Suprapubic skin (tissue), 4 donors: ENCODE measurements at regions not wholly inside any gene's neighbourhood (a gene's known extent, or its start where the extent isn't known, plus 50 kb on each side); places are given as distances from the start of the nearest gene placed in this dataset.

Experiments used
- DNase-seq, 2 donors: peaks; one replicate each; pipeline ENCODE4 v3.0.0-alpha.2; 2019; ENCODE audit warnings: low spot score in 2 of 2
- H3K27ac ChIP-seq: fragments of 200-600 bp; sonication (generic); one replicate; pipeline ENCODE4 v1.5.1; 2019
- H3K27me3 ChIP-seq: fragments of 200-600 bp; sonication (generic); one replicate; pipeline ENCODE4 v1.5.1; 2019
- H3K36me3 ChIP-seq: fragments of 200-600 bp; sonication (generic); one replicate; pipeline ENCODE4 v1.5.1; 2019
- H3K4me1 ChIP-seq: fragments of 200-600 bp; sonication (generic); one replicate; pipeline ENCODE4 v1.5.1; 2019
- H3K4me3 ChIP-seq: fragments of 200-600 bp; sonication (generic); one replicate; pipeline ENCODE4 v1.5.1; 2019; ENCODE audit warnings: mild to moderate bottlenecking
- H3K9me3 ChIP-seq: fragments of 200-600 bp; sonication (generic); one replicate; pipeline ENCODE4 v1.5.1; 2019
- CTCF ChIP-seq, 2 donors: fragments of 200-600 bp in 1 of 2; fragments of 450-650 bp in 1 of 2; sonication (generic) in 1 of 2; IDR thresholded peaks; one replicate each; pipeline ENCODE4 v1.5.1; 2016 to 2019; ENCODE audit warnings: antibody characterized with exemption in 2 of 2, mild to moderate bottlenecking in 1 of 2, moderate library complexity in 1 of 2
- EP300 ChIP-seq: sonication (generic); formaldehyde crosslinking; IDR thresholded peaks from one replicate; pipeline ENCODE4 v1.6.1; 2017; ENCODE audit warnings: antibody characterized with exemption
- POLR2A ChIP-seq, 2 donors: fragments of 450-650 bp; IDR thresholded peaks; one replicate each; pipeline ENCODE4 v1.6.1; 2017; ENCODE audit warnings: antibody characterized with exemption in 2 of 2, mild to moderate bottlenecking in 2 of 2, moderate library complexity in 2 of 2
- POLR2AphosphoS5 ChIP-seq, 3 donors: sonication (generic); formaldehyde crosslinking; IDR thresholded peaks; one replicate each; pipeline ENCODE4 v1.6.1; 2017; ENCODE audit warnings: antibody characterized with exemption in 3 of 3
- WGBS: methylation state at CpG from one replicate; pipeline ENCODE4 v1.1.5; 2018; 5-methylcytosine and 5-hydroxymethylcytosine counted together

- Histone ChIP-seq H3K27ac (no peak overlapping the region), H3K36me3 (no peaks in the 10 kb centered on the region)
- no peak for TF ChIP-seq EP300
- TF ChIP-seq CTCF (IDR thresholded peaks at IDR 0.05): no peak
- TF ChIP-seq POLR2AphosphoS5 (IDR thresholded peaks at IDR 0.05): no peak
- TF ChIP-seq POLR2A (IDR thresholded peaks at IDR 0.05): no peak
Observed at GRCh38 chr13:85631801-85632200, 167.4 kb downstream of the SLITRK6 start.

GRCh38 chr13:85626603-85627002 lies 172.6 kb downstream of the SLITRK6 start:
- no peak for TF ChIP-seq CTCF (IDR thresholded peaks at IDR 0.05)
- TF ChIP-seq POLR2A (IDR thresholded peaks at IDR 0.05): no peak
- no peak for TF ChIP-seq POLR2AphosphoS5 (IDR thresholded peaks at IDR 0.05)
- TF ChIP-seq EP300: no peak
- no peaks in the 10 kb centered on the region for H3K4me1 ChIP-seq
- no peaks in the 10 kb centered on the region for H3K36me3 ChIP-seq
- WGBS: 88% methylated on average over 4 of the region's 4 CpGs
- H3K9me3 ChIP-seq: no peaks in the 10 kb centered on the region
- H3K27me3 ChIP-seq: no peaks in the 10 kb centered on the region
- DNase-seq: no peak
- no peak overlapping the region for H3K4me3 ChIP-seq
- H3K27ac ChIP-seq: no peak overlapping the region

More at GRCh38 chr13:85631801-85632200, 167.4 kb downstream of the SLITRK6 start:
- Histone ChIP-seq H3K27me3 (no peaks in the 10 kb centered on the region), H3K4me3 (no peak overlapping the region), H3K4me1 (no peaks in the 10 kb centered on the region), H3K9me3 (no peaks in the 10 kb centered on the region)
- no peak for DNase-seq
- 57% methylated on average over 4 of the region's 4 CpGs for WGBS

GRCh38 chr13:85619321-85619720 lies 179.9 kb downstream of the SLITRK6 start:
- Histone ChIP-seq H3K4me3 (no peak overlapping the region), H3K9me3 (no peaks in the 10 kb centered on the region), H3K27me3 (no peaks in the 10 kb centered on the region), H3K4me1 (no peaks in the 10 kb centered on the region), H3K27ac (no peak overlapping the region), H3K36me3 (no peaks in the 10 kb centered on the region)
- whole genome bisulfite sequencing: 95% methylated on average over 2 of the region's 2 CpGs
- TF ChIP-seq POLR2AphosphoS5 (IDR thresholded peaks at IDR 0.05): no peak
- TF ChIP-seq EP300: no peak
- no peak for TF ChIP-seq CTCF (IDR thresholded peaks at IDR 0.05)
- TF ChIP-seq POLR2A (IDR thresholded peaks at IDR 0.05): no peak
- DNase-seq: no peak

GRCh38 chr13:85618521-85618920 lies 180.7 kb downstream of the SLITRK6 start:
- Histone ChIP-seq H3K4me1 (no peaks in the 10 kb centered on the region), H3K9me3 (no peaks in the 10 kb centered on the region), H3K4me3 (no peak overlapping the region), H3K27me3 (no peaks in the 10 kb centered on the region), H3K36me3 (no peaks in the 10 kb centered on the region), H3K27ac (no peak overlapping the region)
- no peak for TF ChIP-seq EP300
- no peak for TF ChIP-seq POLR2A (IDR thresholded peaks at IDR 0.05)
- no peak for TF ChIP-seq POLR2AphosphoS5 (IDR thresholded peaks at IDR 0.05)
- TF ChIP-seq CTCF (IDR thresholded peaks at IDR 0.05): no peak
- WGBS: 73% methylated on average over 5 of the region's 5 CpGs
- no peak for DNase-seq

- no peak for DNase-seq
- WGBS: 72% methylated on average over 2 of the region's 2 CpGs
- Histone ChIP-seq H3K9me3 (no peaks in the 10 kb centered on the region), H3K4me1 (no peaks in the 10 kb centered on the region), H3K27ac (no peak overlapping the region), H3K4me3 (no peak overlapping the region), H3K27me3 (no peaks in the 10 kb centered on the region), H3K36me3 (no peaks in the 10 kb centered on the region)
- TF ChIP-seq EP300 (no peak), POLR2AphosphoS5 (IDR thresholded peaks at IDR 0.05) (no peak), POLR2A (IDR thresholded peaks at IDR 0.05) (no peak), CTCF (IDR thresholded peaks at IDR 0.05) (no peak)
Observed at GRCh38 chr13:85616275-85616674, 182.9 kb downstream of the SLITRK6 start.
